ENCODE measurements at regions not wholly inside any gene's neighbourhood (a gene's known extent, or its start where the extent isn't known, plus 50 kb on each side); places are given as distances from the start of the nearest gene placed in this dataset.

GRCh38 chr1:98399218-98399617, 262.3 kb upstream of the SNX7 start:
- Histone ChIP-seq H3K4me3 (ENCODE audit: low read length in 3 of 3) (no peak overlapping the region), H3K9me3 (ENCODE audit: control insufficient read depth in 2 of 3, insufficient read depth in 1 of 3, low read length in 3 of 3) (no peaks in the 10 kb centered on the region), H3K9ac (ENCODE audit: low read length in 3 of 3) (no peak overlapping the region), H3K27me3 (ENCODE audit: control insufficient read depth, insufficient read depth, low read length) (no peaks in the 10 kb centered on the region), H3K36me3 (ENCODE audit: control insufficient read depth in 2 of 3, insufficient read depth in 3 of 3, low read length in 3 of 3) (no peaks in the 10 kb centered on the region), H3K27ac (ENCODE audit: low read depth in 2 of 2, low read length in 2 of 2) (no peak overlapping the region), H3K4me1 (ENCODE audit: control insufficient read depth in 2 of 3, insufficient read depth in 2 of 3, low read depth in 1 of 3, low read length in 3 of 3) (no peaks in the 10 kb centered on the region)
- no peak for TF ChIP-seq CTCF (IDR thresholded peaks at IDR 0.05; ENCODE audit: borderline replicate concordance, extremely low read depth, insufficient read depth)
- DNase-seq (no peak), FAIRE-seq (no peak)
- intact Hi-C loops (cut with DNase I): no loop called here

DNA sequence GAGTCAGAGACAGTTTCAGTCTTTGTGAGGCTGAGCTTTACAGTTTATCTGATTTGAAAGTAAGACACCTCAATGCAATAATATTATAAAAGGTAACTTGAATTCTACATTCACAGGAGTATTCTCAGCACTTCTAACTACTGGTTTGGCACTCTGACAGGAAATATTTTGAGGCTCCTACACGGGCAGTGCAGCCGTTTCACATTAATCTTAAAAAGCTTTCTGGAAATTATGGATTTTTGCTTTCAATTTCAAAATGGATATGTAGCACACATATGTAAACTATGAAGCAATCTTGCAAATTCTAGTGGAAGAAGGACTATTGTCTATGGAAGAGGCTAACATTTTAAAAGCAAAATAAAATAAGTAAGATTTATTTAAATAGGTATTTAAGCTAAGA, 262.9 kb upstream of the SNX7 start:
- H3K4me3 ChIP-seq (ENCODE audit: low read length in 3 of 3): no peak overlapping the region
- H3K9ac ChIP-seq (ENCODE audit: low read length in 3 of 3): no peak overlapping the region
- no peaks in the 10 kb centered on the region for H3K4me1 ChIP-seq (ENCODE audit: control insufficient read depth in 2 of 3, insufficient read depth in 2 of 3, low read depth in 1 of 3, low read length in 3 of 3)
- intact Hi-C loops (cut with DNase I): no loop called here
- FAIRE-seq: no peak
- no peaks in the 10 kb centered on the region for H3K9me3 ChIP-seq (ENCODE audit: control insufficient read depth in 2 of 3, insufficient read depth in 1 of 3, low read length in 3 of 3)
- no peaks in the 10 kb centered on the region for H3K36me3 ChIP-seq (ENCODE audit: control insufficient read depth in 2 of 3, insufficient read depth in 3 of 3, low read length in 3 of 3)
- no peak overlapping the region for H3K27ac ChIP-seq (ENCODE audit: low read depth in 2 of 2, low read length in 2 of 2)
- H3K27me3 ChIP-seq (ENCODE audit: control insufficient read depth, insufficient read depth, low read length): no peaks in the 10 kb centered on the region
- no peak for TF ChIP-seq CTCF (IDR thresholded peaks at IDR 0.05; ENCODE audit: borderline replicate concordance, extremely low read depth, insufficient read depth)
- DNase-seq: no peak

GRCh38 chr1:98398092-98398491, 263.4 kb upstream of the SNX7 start:
- H3K4me1 ChIP-seq (ENCODE audit: control insufficient read depth in 2 of 3, insufficient read depth in 2 of 3, low read depth in 1 of 3, low read length in 3 of 3): no peaks in the 10 kb centered on the region
- no peak for FAIRE-seq

More at GRCh38 chr1:98398092-98398491, 263.4 kb upstream of the SNX7 start:
- H3K36me3 ChIP-seq (ENCODE audit: control insufficient read depth in 2 of 3, insufficient read depth in 3 of 3, low read length in 3 of 3): no peaks in the 10 kb centered on the region
- no peaks in the 10 kb centered on the region for H3K9me3 ChIP-seq (ENCODE audit: control insufficient read depth in 2 of 3, insufficient read depth in 1 of 3, low read length in 3 of 3)
- no peaks in the 10 kb centered on the region for H3K27me3 ChIP-seq (ENCODE audit: control insufficient read depth, insufficient read depth, low read length)
- no peak for DNase-seq
- TF ChIP-seq CTCF (IDR thresholded peaks at IDR 0.05; ENCODE audit: borderline replicate concordance, extremely low read depth, insufficient read depth): no peak
- no peak overlapping the region for H3K4me3 ChIP-seq (ENCODE audit: low read length in 3 of 3)
- H3K9ac ChIP-seq (ENCODE audit: low read length in 3 of 3): no peak overlapping the region
- intact Hi-C loops (cut with DNase I): no loop called here
- H3K27ac ChIP-seq (ENCODE audit: low read depth in 2 of 2, low read length in 2 of 2): no peak overlapping the region

All from kidney (tissue), 13 donors.